ENCODE measurements at regions not wholly inside any gene's neighbourhood (a gene's known extent, or its start where the extent isn't known, plus 50 kb on each side); places are given as distances from the start of the nearest gene placed in this dataset.
A peak's percentile ranks its signal among the peaks of the same experiment; 100 is the strongest.

- intact Hi-C loops (cut with DNase I) = no loop called here
- no peaks in the 10 kb centered on the region for H3K9me3 ChIP-seq (ENCODE audit: control insufficient read depth in 2 of 3, insufficient read depth in 1 of 3, low read length in 3 of 3)
- TF ChIP-seq, protein P1, sequence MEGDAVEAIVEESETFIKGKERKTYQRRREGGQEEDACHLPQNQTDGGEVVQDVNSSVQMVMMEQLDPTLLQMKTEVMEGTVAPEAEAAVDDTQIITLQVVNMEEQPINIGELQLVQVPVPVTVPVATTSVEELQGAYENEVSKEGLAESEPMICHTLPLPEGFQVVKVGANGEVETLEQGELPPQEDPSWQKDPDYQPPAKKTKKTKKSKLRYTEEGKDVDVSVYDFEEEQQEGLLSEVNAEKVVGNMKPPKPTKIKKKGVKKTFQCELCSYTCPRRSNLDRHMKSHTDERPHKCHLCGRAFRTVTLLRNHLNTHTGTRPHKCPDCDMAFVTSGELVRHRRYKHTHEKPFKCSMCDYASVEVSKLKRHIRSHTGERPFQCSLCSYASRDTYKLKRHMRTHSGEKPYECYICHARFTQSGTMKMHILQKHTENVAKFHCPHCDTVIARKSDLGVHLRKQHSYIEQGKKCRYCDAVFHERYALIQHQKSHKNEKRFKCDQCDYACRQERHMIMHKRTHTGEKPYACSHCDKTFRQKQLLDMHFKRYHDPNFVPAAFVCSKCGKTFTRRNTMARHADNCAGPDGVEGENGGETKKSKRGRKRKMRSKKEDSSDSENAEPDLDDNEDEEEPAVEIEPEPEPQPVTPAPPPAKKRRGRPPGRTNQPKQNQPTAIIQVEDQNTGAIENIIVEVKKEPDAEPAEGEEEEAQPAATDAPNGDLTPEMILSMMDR (IDR thresholded peaks at IDR 0.05; ENCODE audit: borderline replicate concordance, extremely low read depth, insufficient read depth) = no peak
- H3K36me3 ChIP-seq (ENCODE audit: control insufficient read depth in 2 of 3, insufficient read depth in 3 of 3, low read length in 3 of 3) = no peaks in the 10 kb centered on the region
- no peak for FAIRE-seq
- no peak overlapping the region for H3K9ac ChIP-seq (ENCODE audit: low read length in 3 of 3)
- DNase-seq = no peak
- H3K27me3 ChIP-seq (ENCODE audit: control insufficient read depth, insufficient read depth, low read length) = no peaks in the 10 kb centered on the region
- H3K4me1 ChIP-seq (ENCODE audit: control insufficient read depth in 2 of 3, insufficient read depth in 2 of 3, low read depth in 1 of 3, low read length in 3 of 3) = peaks cover 3 to 14% (median 9%) of the 10 kb centered on the region in 3 donors
- no peak overlapping the region for H3K4me3 ChIP-seq (ENCODE audit: low read length in 3 of 3)
- no peak overlapping the region for H3K27ac ChIP-seq (ENCODE audit: low read depth in 2 of 2, low read length in 2 of 2)
Observed at GRCh38 chr4:186810613-186811150, 87.0 kb upstream of the FAT1 start.

GRCh38 chr4:186812592-186812991 is 88.9 kb upstream of the FAT1 start:
- no peak overlapping the region for H3K27ac ChIP-seq (ENCODE audit: low read depth in 2 of 2, low read length in 2 of 2)
- H3K36me3 ChIP-seq (ENCODE audit: control insufficient read depth in 2 of 3, insufficient read depth in 3 of 3, low read length in 3 of 3) = no peaks in the 10 kb centered on the region
- H3K4me1 ChIP-seq (ENCODE audit: control insufficient read depth in 2 of 3, insufficient read depth in 2 of 3, low read depth in 1 of 3, low read length in 3 of 3) = peaks cover 3 to 6% (median 6%) of the 10 kb centered on the region in 3 donors
- no peaks in the 10 kb centered on the region for H3K9me3 ChIP-seq (ENCODE audit: control insufficient read depth in 2 of 3, insufficient read depth in 1 of 3, low read length in 3 of 3)
- TF ChIP-seq, protein P1 (IDR thresholded peaks at IDR 0.05; ENCODE audit: borderline replicate concordance, extremely low read depth, insufficient read depth) = no peak
- no peak overlapping the region for H3K9ac ChIP-seq (ENCODE audit: low read length in 3 of 3)
- intact Hi-C loops (cut with DNase I) = no loop called here
- DNase-seq = no peak
- no peak for FAIRE-seq
- no peak overlapping the region for H3K4me3 ChIP-seq (ENCODE audit: low read length in 3 of 3)
- H3K27me3 ChIP-seq (ENCODE audit: control insufficient read depth, insufficient read depth, low read length) = no peaks in the 10 kb centered on the region

GRCh38 chr4:186813377-186814068 is 89.9 kb upstream of the FAT1 start:
- Histone ChIP-seq H3K4me3 (ENCODE audit: low read length in 3 of 3) (no peak overlapping the region), H3K9me3 (ENCODE audit: control insufficient read depth in 2 of 3, insufficient read depth in 1 of 3, low read length in 3 of 3) (no peaks in the 10 kb centered on the region), H3K36me3 (ENCODE audit: control insufficient read depth in 2 of 3, insufficient read depth in 3 of 3, low read length in 3 of 3) (no peaks in the 10 kb centered on the region), H3K4me1 (ENCODE audit: control insufficient read depth in 2 of 3, insufficient read depth in 2 of 3, low read depth in 1 of 3, low read length in 3 of 3) (peaks cover 0 to 4% (median 3%) of the 10 kb centered on the region in 3 donors), H3K27ac (ENCODE audit: low read depth in 2 of 2, low read length in 2 of 2) (no peak overlapping the region), H3K27me3 (ENCODE audit: control insufficient read depth, insufficient read depth, low read length) (no peaks in the 10 kb centered on the region), H3K9ac (ENCODE audit: low read length in 3 of 3) (no peak overlapping the region)
- FAIRE-seq (no peak), DNase-seq (peak in 2 of 5 donors; percentile 61 to 69)
- intact Hi-C loops (cut with DNase I) = no loop called here
- TF ChIP-seq, protein P1 (IDR thresholded peaks at IDR 0.05; ENCODE audit: borderline replicate concordance, extremely low read depth, insufficient read depth) = no peak

Data from kidney (tissue), 13 donors.